ENCODE measurements at regions not wholly inside any gene's neighbourhood (a gene's known extent, or its start where the extent isn't known, plus 50 kb on each side); places are given as distances from the start of the nearest gene placed in this dataset.

DNA sequence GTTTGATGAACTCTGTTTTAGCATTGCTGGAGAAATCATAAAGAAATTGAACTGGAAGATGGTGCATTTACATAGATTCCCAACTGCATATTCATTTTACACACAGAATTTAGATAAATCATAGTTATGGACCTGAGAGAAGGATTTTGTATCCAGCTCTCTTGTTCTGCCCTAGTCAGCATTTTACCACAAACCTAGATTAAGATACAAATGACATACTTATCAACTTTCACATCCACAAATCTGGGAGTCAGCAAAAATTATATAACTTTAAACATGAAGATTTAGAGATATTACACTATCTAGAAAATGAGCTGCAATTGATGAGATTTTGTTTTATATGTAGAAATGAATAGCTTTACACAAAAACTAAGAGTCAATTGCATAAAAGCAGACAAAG is 632.8 kb downstream of the IGSF11 start:
- ATAC-seq (ENCODE audit: low read depth) (no peak), DNase-seq (no peak)
- Mint-ChIP-seq H3K27me3 (no peaks in the 10 kb centered on the region), H3K4me3 (no peak overlapping the region), H3K27ac (no peak overlapping the region), H3K9me3 (no peaks in the 10 kb centered on the region), H3K4me1 (no peaks in the 10 kb centered on the region), H3K36me3 (ENCODE audit: low read depth) (no peaks in the 10 kb centered on the region)
- ChIA-PET POLR2A (no interaction called here), CTCF (no interaction called here)
- TF ChIP-seq, protein P1, sequence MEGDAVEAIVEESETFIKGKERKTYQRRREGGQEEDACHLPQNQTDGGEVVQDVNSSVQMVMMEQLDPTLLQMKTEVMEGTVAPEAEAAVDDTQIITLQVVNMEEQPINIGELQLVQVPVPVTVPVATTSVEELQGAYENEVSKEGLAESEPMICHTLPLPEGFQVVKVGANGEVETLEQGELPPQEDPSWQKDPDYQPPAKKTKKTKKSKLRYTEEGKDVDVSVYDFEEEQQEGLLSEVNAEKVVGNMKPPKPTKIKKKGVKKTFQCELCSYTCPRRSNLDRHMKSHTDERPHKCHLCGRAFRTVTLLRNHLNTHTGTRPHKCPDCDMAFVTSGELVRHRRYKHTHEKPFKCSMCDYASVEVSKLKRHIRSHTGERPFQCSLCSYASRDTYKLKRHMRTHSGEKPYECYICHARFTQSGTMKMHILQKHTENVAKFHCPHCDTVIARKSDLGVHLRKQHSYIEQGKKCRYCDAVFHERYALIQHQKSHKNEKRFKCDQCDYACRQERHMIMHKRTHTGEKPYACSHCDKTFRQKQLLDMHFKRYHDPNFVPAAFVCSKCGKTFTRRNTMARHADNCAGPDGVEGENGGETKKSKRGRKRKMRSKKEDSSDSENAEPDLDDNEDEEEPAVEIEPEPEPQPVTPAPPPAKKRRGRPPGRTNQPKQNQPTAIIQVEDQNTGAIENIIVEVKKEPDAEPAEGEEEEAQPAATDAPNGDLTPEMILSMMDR (IDR thresholded peaks at IDR 0.05): no peak
- intact Hi-C loops (cut with micrococcal nuclease): no loop called here

DNA sequence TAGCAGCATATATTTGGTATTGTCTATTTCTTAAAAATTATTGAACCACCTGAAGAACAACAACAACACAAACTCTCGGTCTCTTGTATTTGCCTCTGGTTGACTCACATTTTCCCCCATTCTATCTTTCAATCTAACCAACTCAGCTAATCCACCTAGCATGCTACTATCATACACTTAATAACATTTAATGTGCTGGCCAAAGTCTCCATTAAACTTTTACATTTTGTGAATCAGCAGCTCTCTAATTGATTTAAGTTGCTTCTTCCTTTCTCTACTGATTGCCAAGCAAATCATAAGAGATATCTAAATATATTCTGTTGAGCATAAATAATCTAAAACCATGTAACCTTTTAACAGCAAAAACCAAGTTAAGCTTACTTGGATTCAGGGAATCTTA is 631.7 kb downstream of the IGSF11 start:
- Mint-ChIP-seq H3K27me3 (no peaks in the 10 kb centered on the region), H3K4me1 (no peaks in the 10 kb centered on the region), H3K27ac (no peak overlapping the region), H3K36me3 (ENCODE audit: low read depth) (no peaks in the 10 kb centered on the region), H3K4me3 (no peak overlapping the region), H3K9me3 (no peaks in the 10 kb centered on the region)
- intact Hi-C loops (cut with micrococcal nuclease): no loop called here
- CTCF ChIA-PET: no interaction called here
- POLR2A ChIA-PET: no interaction called here
- no peak for ATAC-seq (ENCODE audit: low read depth)
- no peak for DNase-seq
- TF ChIP-seq, protein P1 (IDR thresholded peaks at IDR 0.05): no peak

DNA sequence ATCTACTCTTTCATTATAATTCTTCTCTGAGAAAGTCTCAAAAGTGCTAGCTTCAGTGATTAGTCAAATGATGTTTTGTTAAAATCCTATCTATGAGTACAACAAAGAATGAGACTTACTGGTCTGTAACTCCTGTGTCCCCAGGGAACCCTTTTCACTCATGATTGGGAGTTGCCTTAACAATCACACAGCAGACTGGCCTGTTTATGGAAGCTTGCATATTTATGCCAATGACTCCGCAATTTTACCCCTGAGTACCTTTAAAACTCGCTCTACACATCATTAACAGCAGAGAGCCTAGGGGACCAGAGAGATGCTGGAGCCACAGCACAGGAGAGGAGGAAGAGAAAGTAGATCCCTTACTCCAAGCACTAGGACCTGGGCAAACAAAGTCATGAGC is 628.1 kb downstream of the IGSF11 start:
- TF ChIP-seq, protein P1 (IDR thresholded peaks at IDR 0.05): no peak
- Mint-ChIP-seq H3K27me3 (no peaks in the 10 kb centered on the region), H3K4me1 (no peaks in the 10 kb centered on the region), H3K9me3 (no peaks in the 10 kb centered on the region), H3K27ac (no peak overlapping the region), H3K4me3 (no peak overlapping the region), H3K36me3 (ENCODE audit: low read depth) (no peaks in the 10 kb centered on the region)
- CTCF ChIA-PET: no interaction called here
- DNase-seq: no peak
- POLR2A ChIA-PET: no interaction called here
- intact Hi-C loops (cut with micrococcal nuclease): no loop called here
- no peak for ATAC-seq (ENCODE audit: low read depth)

DNA sequence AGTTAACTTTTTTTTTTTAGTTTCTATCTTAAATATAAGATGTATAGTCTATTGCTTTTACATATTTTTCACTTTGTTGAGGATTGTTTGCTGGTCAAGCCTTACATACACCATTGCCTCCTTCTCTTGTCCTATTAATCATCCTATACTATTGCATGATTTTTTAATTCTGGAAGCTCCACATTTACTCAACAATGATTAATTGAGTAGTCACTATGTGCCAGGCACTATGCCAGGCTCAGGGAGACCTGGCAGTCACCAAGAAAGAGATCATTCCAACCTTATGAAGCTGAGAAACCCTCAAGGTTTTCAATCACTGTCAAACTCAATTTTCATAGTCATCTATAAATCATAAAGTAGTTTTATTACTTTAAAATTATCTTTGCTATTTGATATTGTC is 626.2 kb downstream of the IGSF11 start:
- Mint-ChIP-seq H3K4me3 (no peak overlapping the region), H3K36me3 (ENCODE audit: low read depth) (no peaks in the 10 kb centered on the region), H3K27me3 (no peaks in the 10 kb centered on the region), H3K27ac (no peak overlapping the region), H3K9me3 (peaks cover 2% of the 10 kb centered on the region), H3K4me1 (no peaks in the 10 kb centered on the region)
- TF ChIP-seq, protein P1 (IDR thresholded peaks at IDR 0.05): no peak
- DNase-seq: no peak
- ChIA-PET CTCF (no interaction called here), POLR2A (no interaction called here)
- intact Hi-C loops (cut with micrococcal nuclease): no loop called here
- ATAC-seq (ENCODE audit: low read depth): no peak

DNA sequence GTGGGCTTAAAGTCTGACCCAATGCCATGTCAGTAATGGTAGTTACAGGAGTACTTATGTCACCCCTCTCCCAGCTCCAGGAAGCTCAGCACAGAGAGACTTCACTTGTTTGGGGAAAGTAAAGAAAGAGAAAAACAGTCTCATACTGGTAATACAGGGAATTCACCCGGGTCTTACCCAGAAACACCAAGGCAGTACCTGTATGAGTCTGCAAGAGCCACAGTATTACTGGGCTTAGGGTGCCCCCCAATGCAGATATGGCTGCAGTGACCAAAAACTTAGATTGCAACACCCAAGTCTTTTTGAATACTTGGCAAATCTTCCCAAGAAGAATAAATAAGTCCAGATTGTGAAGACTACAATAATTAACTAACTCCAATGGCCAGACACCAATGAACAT is 622.1 kb downstream of the IGSF11 start:
- CTCF ChIA-PET: no interaction called here

More for the DNA sequence above, 622.1 kb downstream of the IGSF11 start:
- no peak overlapping the region for H3K27ac Mint-ChIP-seq
- intact Hi-C loops (cut with micrococcal nuclease): no loop called here
- H3K36me3 Mint-ChIP-seq (ENCODE audit: low read depth): no peaks in the 10 kb centered on the region
- no peak overlapping the region for H3K4me3 Mint-ChIP-seq
- no peaks in the 10 kb centered on the region for H3K4me1 Mint-ChIP-seq
- POLR2A ChIA-PET: no interaction called here
- no peak for ATAC-seq (ENCODE audit: low read depth)
- TF ChIP-seq, protein P1 (IDR thresholded peaks at IDR 0.05): no peak
- DNase-seq: no peak
- H3K27me3 Mint-ChIP-seq: no peaks in the 10 kb centered on the region
- H3K9me3 Mint-ChIP-seq: peaks cover 4% of the 10 kb centered on the region
